ENCODE measurements at regions not wholly inside any gene's neighbourhood (a gene's known extent, or its start where the extent isn't known, plus 50 kb on each side); places are given as distances from the start of the nearest gene placed in this dataset.

- TF ChIP-seq CTCF (IDR thresholded peaks at IDR 0.05; ENCODE audit: low read depth, low read length, missing input control) (no peak), SP1 (IDR thresholded peaks at IDR 0.05) (no peak), TAF1 (conservative IDR thresholded peaks at IDR 0.05) (no peak), ZBTB33 (IDR thresholded peaks at IDR 0.05) (no peak), ATF3 (IDR thresholded peaks at IDR 0.05) (no peak), YY1 (IDR thresholded peaks at IDR 0.05) (no peak), REST (IDR thresholded peaks at IDR 0.05) (no peak), GABPA (IDR thresholded peaks at IDR 0.05 in 1 of 2, conservative IDR thresholded peaks at IDR 0.05 in 1 of 2) (no peak), FOXA1 (IDR thresholded peaks at IDR 0.05) (no peak), EGR1 (IDR thresholded peaks at IDR 0.05; ENCODE audit: low read depth in 2 of 2) (no peak), MAX (IDR thresholded peaks at IDR 0.05) (no peak)
Observed at GRCh38 chr14:86940106-86940505, 1052.9 kb downstream of the GALC start.
